ENCODE measurements at regions not wholly inside any gene's neighbourhood (a gene's known extent, or its start where the extent isn't known, plus 50 kb on each side); places are given as distances from the start of the nearest gene placed in this dataset.
A peak's percentile ranks its signal among the peaks of the same experiment; 100 is the strongest.

- no peak for DNase-seq (ENCODE audit: low spot score)
These were observed 271.6 kb upstream of the SETBP1 start for GRCh38 chr18:44409071-44409470.

- DNase-seq (ENCODE audit: low spot score), result no peak
These were observed 271.2 kb upstream of the SETBP1 start for GRCh38 chr18:44409515-44409914.

GRCh38 chr18:44410740-44411139, 269.9 kb upstream of the SETBP1 start:
- DNase-seq (ENCODE audit: low spot score), result no peak

- DNase-seq (ENCODE audit: low spot score), result no peak
These were observed 269.3 kb upstream of the SETBP1 start for GRCh38 chr18:44411262-44411905.

GRCh38 chr18:44411976-44412375, 268.7 kb upstream of the SETBP1 start:
- no peak for DNase-seq (ENCODE audit: low spot score)

GRCh38 chr18:44423814-44424644, 256.7 kb upstream of the SETBP1 start:
- DNase-seq (ENCODE audit: low spot score), result no peak

- no peak for DNase-seq (ENCODE audit: low spot score)
These were observed 256.0 kb upstream of the SETBP1 start for GRCh38 chr18:44424645-44425035.

GRCh38 chr18:44425161-44425560, 255.5 kb upstream of the SETBP1 start:
- no peak for DNase-seq (ENCODE audit: low spot score)

GRCh38 chr18:44437603-44438002, 243.1 kb upstream of the SETBP1 start:
- DNase-seq (ENCODE audit: low spot score), result no peak

- no peak for DNase-seq (ENCODE audit: low spot score)
These were observed 230.5 kb upstream of the SETBP1 start for GRCh38 chr18:44450226-44450625.

GRCh38 chr18:44452346-44452745, 228.3 kb upstream of the SETBP1 start:
- no peak for DNase-seq (ENCODE audit: low spot score)

- DNase-seq (ENCODE audit: low spot score), result peak; percentile 1
These were observed 227.2 kb upstream of the SETBP1 start for GRCh38 chr18:44453505-44453904.

- DNase-seq (ENCODE audit: low spot score), result peak; percentile 0
These were observed 221.9 kb upstream of the SETBP1 start for GRCh38 chr18:44458777-44459176.

GRCh38 chr18:44464398-44465180, 216.1 kb upstream of the SETBP1 start:
- no peak for DNase-seq (ENCODE audit: low spot score)

- DNase-seq (ENCODE audit: low spot score), result no peak
These were observed 215.3 kb upstream of the SETBP1 start for GRCh38 chr18:44465381-44465841.

- DNase-seq (ENCODE audit: low spot score), result no peak
These were observed 213.7 kb upstream of the SETBP1 start for GRCh38 chr18:44466997-44467396.

GRCh38 chr18:44467718-44468117, 213.0 kb upstream of the SETBP1 start:
- DNase-seq (ENCODE audit: low spot score), result no peak

GRCh38 chr18:44473394-44474066, 207.2 kb upstream of the SETBP1 start:
- no peak for DNase-seq (ENCODE audit: low spot score)

- DNase-seq (ENCODE audit: low spot score), result no peak
These were observed 206.6 kb upstream of the SETBP1 start for GRCh38 chr18:44474067-44474411.

GRCh38 chr18:44474591-44474990, 206.1 kb upstream of the SETBP1 start:
- DNase-seq (ENCODE audit: low spot score), result no peak

- DNase-seq (ENCODE audit: low spot score), result no peak
These were observed 197.9 kb upstream of the SETBP1 start for GRCh38 chr18:44482761-44483160.

- no peak for DNase-seq (ENCODE audit: low spot score)
These were observed 185.5 kb upstream of the SETBP1 start for GRCh38 chr18:44495151-44495550.

Data from A172 (cell line).